ENCODE measurements at regions not wholly inside any gene's neighbourhood (a gene's known extent, or its start where the extent isn't known, plus 50 kb on each side); places are given as distances from the start of the nearest gene placed in this dataset.
"Not testable (repeated sequence)": the region's sequence is repeated elsewhere in the genome, so short reads cannot be mapped to it uniquely, and the experiment has no call there.

GRCh38 chr9:118670011-118670953, 699.0 kb downstream of the BRINP1 start:
- no peak for DNase-seq

GRCh38 chr9:118674942-118675341, 694.3 kb downstream of the BRINP1 start:
- DNase-seq, result no peak

- not testable (repeated sequence) for DNase-seq
Measured at GRCh38 chr9:118677936-118678653, 691.1 kb downstream of the BRINP1 start.

- no peak for DNase-seq
Measured at GRCh38 chr9:118686959-118687358, 682.3 kb downstream of the BRINP1 start.

- no peak for DNase-seq
Measured at GRCh38 chr9:118689280-118689679, 680.0 kb downstream of the BRINP1 start.

GRCh38 chr9:118692613-118693012, 676.6 kb downstream of the BRINP1 start:
- DNase-seq, result no peak

- DNase-seq, result no peak
Measured at GRCh38 chr9:118693645-118694044, 675.6 kb downstream of the BRINP1 start.

- DNase-seq, result not testable (repeated sequence)
Measured at GRCh38 chr9:118695249-118695648, 674.0 kb downstream of the BRINP1 start.

GRCh38 chr9:118701985-118702384, 667.2 kb downstream of the BRINP1 start:
- no peak for DNase-seq

GRCh38 chr9:118711843-118712242, 657.4 kb downstream of the BRINP1 start:
- no peak for DNase-seq

GRCh38 chr9:118721276-118721675, 648.0 kb downstream of the BRINP1 start:
- no peak for DNase-seq

- no peak for DNase-seq
Measured at GRCh38 chr9:118721923-118722322, 647.3 kb downstream of the BRINP1 start.

- DNase-seq, result no peak
Measured at GRCh38 chr9:118729981-118730380, 639.3 kb downstream of the BRINP1 start.

GRCh38 chr9:118732998-118733397, 636.2 kb downstream of the BRINP1 start:
- DNase-seq, result no peak

GRCh38 chr9:118734696-118735095, 634.5 kb downstream of the BRINP1 start:
- DNase-seq, result no peak

- no peak for DNase-seq
Measured at GRCh38 chr9:118736406-118736805, 632.8 kb downstream of the BRINP1 start.

GRCh38 chr9:118751077-118751847, 618.0 kb downstream of the BRINP1 start:
- DNase-seq, result no peak

- no peak for DNase-seq
Measured at GRCh38 chr9:118751848-118752223, 617.4 kb downstream of the BRINP1 start.

- DNase-seq, result no peak
Measured at GRCh38 chr9:118761016-118761790, 608.0 kb downstream of the BRINP1 start.

GRCh38 chr9:118767571-118767970, 601.7 kb downstream of the BRINP1 start:
- DNase-seq, result no peak

- no peak for DNase-seq
Measured at GRCh38 chr9:118782790-118783463, 586.3 kb downstream of the BRINP1 start.

- no peak for DNase-seq
Measured at GRCh38 chr9:118784033-118784432, 585.2 kb downstream of the BRINP1 start.

All from DMS79 (cell line).